ENCODE measurements at regions not wholly inside any gene's neighbourhood (a gene's known extent, or its start where the extent isn't known, plus 50 kb on each side); places are given as distances from the start of the nearest gene placed in this dataset.

GRCh38 chr7:12133865-12134264, 77.2 kb upstream of the TMEM106B start:
- Histone ChIP-seq H3K27ac (no peak overlapping the region), H3K4me1 (no peaks in the 10 kb centered on the region), H3K27me3 (ENCODE audit: insufficient read depth in 3 of 3, low read length in 2 of 3) (no peaks in the 10 kb centered on the region), H3K9me3 (no peaks in the 10 kb centered on the region), H3K36me3 (ENCODE audit: insufficient read depth in 1 of 2, low read depth in 1 of 2) (no peaks in the 10 kb centered on the region), H3K4me3 (no peak overlapping the region)
- intact Hi-C loops (cut with DNase I): no loop called here
- ATAC-seq (no peak), DNase-seq (no peak)
- no peak for TF ChIP-seq CTCF (IDR thresholded peaks at IDR 0.05)

- intact Hi-C loops (cut with DNase I): no loop called here
- DNase-seq (no peak), ATAC-seq (no peak)
- no peak for TF ChIP-seq CTCF (IDR thresholded peaks at IDR 0.05)
- Histone ChIP-seq H3K9me3 (no peaks in the 10 kb centered on the region), H3K27me3 (ENCODE audit: insufficient read depth in 3 of 3, low read length in 2 of 3) (no peaks in the 10 kb centered on the region), H3K4me1 (no peaks in the 10 kb centered on the region), H3K27ac (no peak overlapping the region), H3K36me3 (ENCODE audit: insufficient read depth in 1 of 2, low read depth in 1 of 2) (no peaks in the 10 kb centered on the region), H3K4me3 (no peak overlapping the region)
Measured at GRCh38 chr7:12136523-12136922, 74.6 kb upstream of the TMEM106B start.

- intact Hi-C loops (cut with DNase I): no loop called here
- TF ChIP-seq CTCF (IDR thresholded peaks at IDR 0.05): no peak
- no peak for ATAC-seq
- DNase-seq: no peak
- 0 to 54% (median 41%) methylated on average over 1 of the region's 1 CpG for WGBS, 3 donors
- no peak overlapping the region for H3K4me3 ChIP-seq
- no peaks in the 10 kb centered on the region for H3K27me3 ChIP-seq (ENCODE audit: insufficient read depth in 3 of 3, low read length in 2 of 3)
- H3K4me1 ChIP-seq: no peaks in the 10 kb centered on the region
- no peaks in the 10 kb centered on the region for H3K36me3 ChIP-seq (ENCODE audit: insufficient read depth in 1 of 2, low read depth in 1 of 2)
- no peak overlapping the region for H3K27ac ChIP-seq
- H3K9me3 ChIP-seq: no peaks in the 10 kb centered on the region
Measured at GRCh38 chr7:12137283-12137682, 73.8 kb upstream of the TMEM106B start.

GRCh38 chr7:12138421-12138820, 72.7 kb upstream of the TMEM106B start:
- no peaks in the 10 kb centered on the region for H3K9me3 ChIP-seq
- no peak overlapping the region for H3K4me3 ChIP-seq
- no peaks in the 10 kb centered on the region for H3K4me1 ChIP-seq
- 59 to 68% (median 65%) methylated on average over 4 of the region's 4 CpGs for WGBS, 3 donors
- intact Hi-C loops (cut with DNase I): no loop called here
- no peak for DNase-seq
- no peaks in the 10 kb centered on the region for H3K27me3 ChIP-seq (ENCODE audit: insufficient read depth in 3 of 3, low read length in 2 of 3)
- no peaks in the 10 kb centered on the region for H3K36me3 ChIP-seq (ENCODE audit: insufficient read depth in 1 of 2, low read depth in 1 of 2)
- no peak for ATAC-seq
- TF ChIP-seq CTCF (IDR thresholded peaks at IDR 0.05): no peak
- no peak overlapping the region for H3K27ac ChIP-seq

GRCh38 chr7:12139416-12139815, 71.7 kb upstream of the TMEM106B start:
- 84 to 89% (median 89%) methylated on average over 6 of the region's 6 CpGs for WGBS, 3 donors
- Histone ChIP-seq H3K27me3 (ENCODE audit: insufficient read depth in 3 of 3, low read length in 2 of 3) (no peaks in the 10 kb centered on the region), H3K36me3 (ENCODE audit: insufficient read depth in 1 of 2, low read depth in 1 of 2) (no peaks in the 10 kb centered on the region), H3K4me3 (no peak overlapping the region), H3K4me1 (no peaks in the 10 kb centered on the region), H3K9me3 (no peaks in the 10 kb centered on the region), H3K27ac (no peak overlapping the region)
- intact Hi-C loops (cut with DNase I): no loop called here
- DNase-seq (no peak), ATAC-seq (no peak)
- TF ChIP-seq CTCF (IDR thresholded peaks at IDR 0.05): no peak

All from psoas muscle (tissue), 7 donors.